SK-N-SH (cell line): ENCODE measurements at regions not wholly inside any gene's neighbourhood (a gene's known extent, or its start where the extent isn't known, plus 50 kb on each side); places are given as distances from the start of the nearest gene placed in this dataset.

Experiments
- CHD2 ChIP-seq: fragments of 150-350 bp; IDR thresholded peaks from 2 replicates; pipeline ENCODE4 v1.6.1; 2018; ENCODE audit warnings: low read length; ENCODE audit not compliant: partially characterized antibody
- FOSL2 ChIP-seq: IDR thresholded peaks from 2 replicates; pipeline ENCODE4 v1.4.0; 2012; ENCODE audit warnings: low read depth, mild to moderate bottlenecking, moderate library complexity, borderline replicate concordance
- JUND ChIP-seq: IDR thresholded peaks from 2 replicates; pipeline ENCODE4 v1.4.0; 2012
- NFIC ChIP-seq: IDR thresholded peaks from 2 replicates; pipeline ENCODE4 v1.4.0; 2012; ENCODE audit warnings: borderline replicate concordance
- RCOR1 ChIP-seq: fragments of 150-350 bp; IDR thresholded peaks from 2 replicates; pipeline ENCODE4 v1.6.1; 2017; ENCODE audit warnings: antibody characterized with exemption, low read length
- SMC3 ChIP-seq: IDR thresholded peaks from 2 replicates; pipeline ENCODE4 v1.6.1; 2012; ENCODE audit warnings: low read depth, low read length, improper control_type of control experiment
- TCF12 ChIP-seq: IDR thresholded peaks from 2 replicates; pipeline ENCODE4 v1.4.0; 2012
- TF ChIP-seq, protein P1 (sequence below): fragments of 200-600 bp; sonication (generic); IDR thresholded peaks from 2 replicates; pipeline ENCODE4 v1.6.1; 2017; ENCODE audit warnings: antibody characterized with exemption, mild to moderate bottlenecking, moderate library complexity

DNA sequence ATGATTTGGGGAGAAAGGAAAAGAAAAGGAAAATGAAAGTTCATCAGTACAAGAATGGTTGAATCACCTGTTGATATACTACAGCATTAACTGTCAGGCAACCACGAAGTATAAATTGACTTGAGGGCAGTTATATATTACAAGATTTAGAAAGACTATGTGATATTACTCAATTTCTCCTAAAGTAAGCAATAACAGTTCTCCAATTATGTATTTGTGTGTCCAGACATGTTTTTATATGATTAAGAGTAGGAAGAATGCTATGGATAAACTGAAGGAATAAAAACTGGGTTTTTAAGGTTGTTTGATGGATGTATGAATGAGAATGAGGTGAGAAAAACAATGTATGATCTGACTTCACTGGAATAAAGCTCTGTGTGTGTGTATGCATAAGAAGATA, 2234.4 kb downstream of the ARAP2 start:
- TF ChIP-seq TCF12, result no peak
- no peak for TF ChIP-seq SMC3
- TF ChIP-seq CHD2, result no peak
- no peak for TF ChIP-seq FOSL2
- TF ChIP-seq RCOR1, result no peak
- TF ChIP-seq JUND, result no peak
- TF ChIP-seq, protein P1, sequence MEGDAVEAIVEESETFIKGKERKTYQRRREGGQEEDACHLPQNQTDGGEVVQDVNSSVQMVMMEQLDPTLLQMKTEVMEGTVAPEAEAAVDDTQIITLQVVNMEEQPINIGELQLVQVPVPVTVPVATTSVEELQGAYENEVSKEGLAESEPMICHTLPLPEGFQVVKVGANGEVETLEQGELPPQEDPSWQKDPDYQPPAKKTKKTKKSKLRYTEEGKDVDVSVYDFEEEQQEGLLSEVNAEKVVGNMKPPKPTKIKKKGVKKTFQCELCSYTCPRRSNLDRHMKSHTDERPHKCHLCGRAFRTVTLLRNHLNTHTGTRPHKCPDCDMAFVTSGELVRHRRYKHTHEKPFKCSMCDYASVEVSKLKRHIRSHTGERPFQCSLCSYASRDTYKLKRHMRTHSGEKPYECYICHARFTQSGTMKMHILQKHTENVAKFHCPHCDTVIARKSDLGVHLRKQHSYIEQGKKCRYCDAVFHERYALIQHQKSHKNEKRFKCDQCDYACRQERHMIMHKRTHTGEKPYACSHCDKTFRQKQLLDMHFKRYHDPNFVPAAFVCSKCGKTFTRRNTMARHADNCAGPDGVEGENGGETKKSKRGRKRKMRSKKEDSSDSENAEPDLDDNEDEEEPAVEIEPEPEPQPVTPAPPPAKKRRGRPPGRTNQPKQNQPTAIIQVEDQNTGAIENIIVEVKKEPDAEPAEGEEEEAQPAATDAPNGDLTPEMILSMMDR, result no peak
- TF ChIP-seq NFIC, result no peak
